Heart right ventricle (tissue), 16 donors: ENCODE measurements at regions not wholly inside any gene's neighbourhood (a gene's known extent, or its start where the extent isn't known, plus 50 kb on each side); places are given as distances from the start of the nearest gene placed in this dataset.

Experiments
- ATAC-seq, 8 donors: fragments of 200-7000 bp; cut with Tn5 transposase; one replicate each; pipeline ENCODE4 v1.9.1; 2020; ENCODE audit warnings: mild to moderate bottlenecking in 8 of 8, moderate library complexity in 8 of 8, moderate number of reproducible peaks in 1 of 8
- DNase-seq, 2 donors: peaks; one replicate each; pipeline ENCODE4 v3.0.0-alpha.2; 2020
- H3K27ac ChIP-seq, 10 donors: fragments of 200-600 bp; sonication (generic) in 2 of 10; one replicate each; pipeline versions ENCODE4 v1.5.0 to v1.8.0; 2020 to 2022; ENCODE audit warnings: mild to moderate bottlenecking in 3 of 10
- H3K27me3 ChIP-seq, 7 donors: fragments of 200-600 bp; one replicate each; pipeline ENCODE4 v1.8.0; 2021 to 2022; ENCODE audit warnings: mild to moderate bottlenecking in 2 of 7
- H3K36me3 ChIP-seq, 9 donors: fragments of 200-600 bp; sonication (generic) in 1 of 9; one replicate each; pipeline versions ENCODE4 v1.5.0 to v1.8.0; 2020 to 2022; ENCODE audit warnings: mild to moderate bottlenecking in 2 of 9
- H3K4me1 ChIP-seq, 9 donors: fragments of 200-600 bp; sonication (generic) in 1 of 9; one replicate each; pipeline versions ENCODE4 v1.5.0 to v1.8.0; 2020 to 2022; ENCODE audit warnings: mild to moderate bottlenecking in 4 of 9
- H3K4me3 ChIP-seq, 10 donors: fragments of 200-600 bp; sonication (generic) in 2 of 10; one replicate each; pipeline versions ENCODE4 v1.5.0 to v1.8.0; 2020 to 2022; ENCODE audit warnings: mild to moderate bottlenecking in 7 of 10, moderate library complexity in 2 of 10
- H3K9me3 ChIP-seq, 11 donors: fragments of 200-600 bp in 10 of 11; sonication (generic) in 2 of 11; one replicate each; pipeline versions ENCODE4 v1.5.0 to v1.8.0; 2013 to 2022; ENCODE audit warnings: mild to moderate bottlenecking in 2 of 11, control low read depth in 1 of 11, moderate library complexity in 1 of 11
- CTCF ChIP-seq, 9 donors: fragments of 200-600 bp; sonication (generic) in 2 of 9; IDR thresholded peaks; one replicate each; pipeline versions ENCODE4 v1.5.0 to v1.8.0; 2021 to 2022; ENCODE audit warnings: antibody characterized with exemption in 9 of 9, mild to moderate bottlenecking in 5 of 9, moderate library complexity in 1 of 9
- WGBS, 2 donors: extraction: QIAGEN DNeasy Blood & Tissue Kit; methylation state at CpG; one replicate each; pipeline ENCODE4 v1.1.7; 2013; ENCODE audit warnings: inconsistent platforms in 1 of 2; 5-methylcytosine and 5-hydroxymethylcytosine counted together
- intact Hi-C, 10 donors: fragments of 100-400 bp; cut with DNase I; formaldehyde crosslinking; loops; one replicate each; pipeline versions ENCODE4 v1.11.1 to v1.14.2; 2022
- donor health status: Arrhythmogenic right ventricular cardiomyopathy.
- donor health status: ischemic (EF 13 %, LVEDD 7.1; RV severe dilation, severe dysfunction).
- donor health status: healthy with polysubstance abuse.
- donor health status: DM: no; HTN: yes; CAD: no.
- donor health status: DM: no; HTN: no; CAD: no.
- donor health status: ischemic (EF 25% LVEDD 6.9; RV normal size, moderate dysfunction).
- donor health status: ischemic (EF 25% LVEDD 5.7; RV mildly dilated, moderate dysfunction).
- donor health status: healthy.
- donor health status: DM: yes; HTN: yes; CAD: no.
- donor health status: Ischemic cardiomyopathy.
- donor health status: ischemic (EF 35%, LVEDD 5.7; RV mildly dilated, moderate dysfunction).
- donor health status: nonischemic (EF 11% LVEDD 7.7; RV severe dilation, severe dysfunction).
- donor health status: DM: yes; HTN: yes; CAD: no.
- donor health status: PGD.
- donor health status: ischemic (EF 29% LVEDD 5.4; RV normal size, mild dysfunction).
- donor health status: nonischemic (EF 23%, LVEDD 6.1; RV moderate dilation, normal function).

- TF ChIP-seq CTCF (IDR thresholded peaks at IDR 0.05): no peak
- intact Hi-C loops: no loop called here
- H3K27me3 ChIP-seq: no peaks in the 10 kb centered on the region
- H3K9me3 ChIP-seq: peaks cover 0 to 5% (median 0%) of the 10 kb centered on the region in 11 donors
- ATAC-seq (peak in 1 of 8 donors; percentile 22), DNase-seq (no peak)
- WGBS, 2 donors: 88 to 90% methylated on average over 9 of the region's 9 CpGs
- H3K4me3 ChIP-seq: no peak overlapping the region
- H3K27ac ChIP-seq: no peak overlapping the region
- no peaks in the 10 kb centered on the region for H3K36me3 ChIP-seq
- no peaks in the 10 kb centered on the region for H3K4me1 ChIP-seq
Measured at GRCh38 chr2:2546046-2546445, 215.0 kb upstream of the MYT1L start.

- no peak overlapping the region for H3K27ac ChIP-seq
- no peaks in the 10 kb centered on the region for H3K9me3 ChIP-seq
- H3K27me3 ChIP-seq: no peaks in the 10 kb centered on the region
- ATAC-seq (peak in 1 of 8 donors; percentile 50), DNase-seq (no peak)
- H3K36me3 ChIP-seq: no peaks in the 10 kb centered on the region
- 57 to 75% methylated on average over 25 of the region's 25 CpGs for WGBS, 2 donors
- H3K4me3 ChIP-seq: no peak overlapping the region
- TF ChIP-seq CTCF (IDR thresholded peaks at IDR 0.05): peak in 1 of 9 donors; percentile 9
- H3K4me1 ChIP-seq: peaks cover 0 to 4% (median 0%) of the 10 kb centered on the region in 9 donors
- intact Hi-C loops: no loop called here
Measured at GRCh38 chr2:2542966-2543611, 212.0 kb upstream of the MYT1L start.

GRCh38 chr2:2542316-2542715, 211.2 kb upstream of the MYT1L start:
- TF ChIP-seq CTCF (IDR thresholded peaks at IDR 0.05): no peak
- intact Hi-C loops: no loop called here
- peaks cover 0 to 4% (median 0%) of the 10 kb centered on the region in 9 donors for H3K4me1 ChIP-seq
- no peaks in the 10 kb centered on the region for H3K27me3 ChIP-seq
- DNase-seq: no peak
- no peak overlapping the region for H3K4me3 ChIP-seq
- ATAC-seq: no peak
- 69 to 79% methylated on average over 4 of the region's 4 CpGs for WGBS, 2 donors
- no peak overlapping the region for H3K27ac ChIP-seq
- H3K36me3 ChIP-seq: no peaks in the 10 kb centered on the region
- H3K9me3 ChIP-seq: no peaks in the 10 kb centered on the region

GRCh38 chr2:2540406-2540805, 209.3 kb upstream of the MYT1L start:
- intact Hi-C loops: no loop called here
- no peak for TF ChIP-seq CTCF (IDR thresholded peaks at IDR 0.05)
- peaks cover 0 to 4% (median 0%) of the 10 kb centered on the region in 7 donors for H3K27me3 ChIP-seq
- ATAC-seq (no peak), DNase-seq (no peak)
- 80 to 82% methylated on average over 9 of the region's 9 CpGs for WGBS, 2 donors
- no peaks in the 10 kb centered on the region for H3K36me3 ChIP-seq
- H3K4me1 ChIP-seq: peaks cover 0 to 4% (median 0%) of the 10 kb centered on the region in 9 donors
- no peaks in the 10 kb centered on the region for H3K9me3 ChIP-seq
- H3K27ac ChIP-seq: no peak overlapping the region
- no peak overlapping the region for H3K4me3 ChIP-seq
